ENCODE measurements at regions not wholly inside any gene's neighbourhood (a gene's known extent, or its start where the extent isn't known, plus 50 kb on each side); places are given as distances from the start of the nearest gene placed in this dataset.
"Not testable (repeated sequence)": the region's sequence is repeated elsewhere in the genome, so short reads cannot be mapped to it uniquely, and the experiment has no call there.

DNA sequence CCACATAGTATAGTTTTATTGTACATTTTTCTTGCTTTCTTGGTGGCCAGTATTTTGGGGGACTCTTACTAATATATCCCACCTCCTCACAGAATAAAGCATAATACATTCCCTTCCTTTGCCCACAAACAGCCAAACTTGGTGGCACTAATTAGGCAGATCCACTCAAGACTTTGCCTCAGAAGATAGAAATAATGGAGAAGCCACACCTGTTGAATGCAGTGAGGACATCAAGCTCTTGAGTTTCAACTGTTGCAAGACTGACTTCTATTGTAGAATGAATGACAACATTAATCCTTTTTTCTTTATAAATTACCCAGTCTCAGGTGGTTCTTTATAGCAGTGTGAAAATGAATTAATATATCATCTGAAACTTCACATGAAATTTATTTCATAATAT is 1183.6 kb upstream of the ATXN8OS start:
- TF ChIP-seq CTCF (IDR thresholded peaks at IDR 0.05; ENCODE audit: insufficient read depth, low read depth, low read length), result no peak
- Histone ChIP-seq H3K36me3 (ENCODE audit: control insufficient read depth, insufficient read depth, low read length) (no peaks in the 10 kb centered on the region), H3K27me3 (ENCODE audit: control insufficient read depth, insufficient read depth, low read length) (no peaks in the 10 kb centered on the region), H3K4me3 (ENCODE audit: low read depth, low read length) (no peak overlapping the region)
- DNase-seq (ENCODE audit: low read depth), result no peak
- ChIA-PET CTCF (no interaction called here), POLR2A (no interaction called here)

DNA sequence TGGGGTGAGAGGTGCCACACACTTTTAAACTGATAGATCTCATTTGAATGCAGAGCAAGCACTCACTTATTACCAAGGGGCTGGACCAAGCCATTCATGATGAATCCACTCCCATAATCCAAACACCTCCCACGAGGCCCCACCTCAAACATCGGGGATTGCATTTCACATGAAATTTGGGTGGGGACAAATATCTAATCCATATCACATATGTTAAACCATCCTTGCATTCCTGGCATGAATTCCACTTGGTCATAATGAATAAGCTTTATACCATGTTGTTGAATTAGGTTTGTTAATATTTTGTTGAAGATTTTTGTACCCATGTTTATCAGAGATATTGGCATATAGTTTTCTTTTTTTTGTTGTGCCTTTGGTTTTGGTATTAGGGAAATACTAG is 1198.7 kb upstream of the ATXN8OS start:
- Histone ChIP-seq H3K4me3 (ENCODE audit: low read depth, low read length) (no peak overlapping the region), H3K27me3 (ENCODE audit: control insufficient read depth, insufficient read depth, low read length) (no peaks in the 10 kb centered on the region), H3K36me3 (ENCODE audit: control insufficient read depth, insufficient read depth, low read length) (no peaks in the 10 kb centered on the region)
- no peak for DNase-seq (ENCODE audit: low read depth)
- CTCF ChIA-PET, result no interaction called here
- TF ChIP-seq CTCF (IDR thresholded peaks at IDR 0.05; ENCODE audit: insufficient read depth, low read depth, low read length), result no peak
- POLR2A ChIA-PET, result no interaction called here

DNA sequence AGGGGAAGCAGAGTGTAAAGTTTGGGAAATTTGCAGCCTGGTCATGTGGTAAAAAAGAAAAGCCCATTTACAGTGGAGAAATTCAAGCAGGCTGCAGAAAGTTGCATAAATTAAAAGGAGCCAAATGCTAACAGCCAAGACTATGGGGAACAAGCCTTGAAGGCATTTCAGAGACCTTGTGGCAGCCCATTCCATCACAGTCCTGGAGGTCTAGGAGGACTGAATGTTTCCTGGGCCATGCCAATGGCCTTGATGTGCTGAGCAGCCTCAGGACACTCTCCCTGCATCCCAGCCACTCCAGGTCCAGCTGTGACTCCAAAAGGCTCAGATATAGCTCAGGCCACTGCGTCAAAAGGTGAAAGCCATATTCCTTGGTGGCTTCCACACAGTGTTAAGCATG is 1202.4 kb upstream of the ATXN8OS start:
- CTCF ChIA-PET, result no interaction called here
- no peak for DNase-seq (ENCODE audit: low read depth)
- H3K27me3 ChIP-seq (ENCODE audit: control insufficient read depth, insufficient read depth, low read length), result no peaks in the 10 kb centered on the region
- no peak overlapping the region for H3K4me3 ChIP-seq (ENCODE audit: low read depth, low read length)
- H3K36me3 ChIP-seq (ENCODE audit: control insufficient read depth, insufficient read depth, low read length), result no peaks in the 10 kb centered on the region
- POLR2A ChIA-PET, result no interaction called here
- TF ChIP-seq CTCF (IDR thresholded peaks at IDR 0.05; ENCODE audit: insufficient read depth, low read depth, low read length), result no peak

DNA sequence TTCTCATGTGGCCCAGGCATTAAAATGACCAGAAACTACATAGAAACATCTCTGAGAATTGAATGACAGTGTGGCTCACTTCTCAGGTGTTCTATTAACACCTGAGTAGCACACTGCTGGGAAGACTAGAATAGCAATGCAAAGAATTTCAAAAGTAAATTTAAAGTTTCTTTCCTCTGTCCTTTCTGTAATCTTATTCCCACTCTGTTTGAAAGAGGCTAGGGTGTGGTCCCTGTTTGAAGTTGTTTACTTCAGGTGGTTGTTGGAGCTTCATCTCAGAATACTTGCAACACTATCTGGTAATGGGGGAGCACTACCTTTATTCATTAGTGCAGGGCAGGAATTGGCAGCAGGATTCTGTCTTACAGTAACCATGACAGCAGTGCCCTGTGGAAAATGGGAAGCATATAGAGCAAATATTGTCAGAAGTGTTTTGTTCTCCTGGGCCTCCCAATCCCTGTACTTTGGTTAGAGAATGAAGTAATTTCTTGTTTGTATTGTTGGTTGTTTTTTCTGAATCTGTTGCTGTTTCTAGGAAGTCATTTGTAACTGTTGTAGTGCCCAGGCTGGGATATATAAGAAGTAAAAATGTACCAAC is 1210.2 kb upstream of the ATXN8OS start:
- no peak overlapping the region for H3K4me3 ChIP-seq (ENCODE audit: low read depth, low read length)
- ChIA-PET CTCF (no interaction called here), POLR2A (no interaction called here)
- H3K36me3 ChIP-seq (ENCODE audit: control insufficient read depth, insufficient read depth, low read length), result no peaks in the 10 kb centered on the region
- H3K27me3 ChIP-seq (ENCODE audit: control insufficient read depth, insufficient read depth, low read length), result no peaks in the 10 kb centered on the region
- DNase-seq (ENCODE audit: low read depth), result no peak
- no peak for TF ChIP-seq CTCF (IDR thresholded peaks at IDR 0.05; ENCODE audit: insufficient read depth, low read depth, low read length)

GRCh38 chr13:68895696-68896095 is 1211.9 kb upstream of the ATXN8OS start:
- Histone ChIP-seq H3K4me3 (ENCODE audit: low read depth, low read length) (no peak overlapping the region), H3K27me3 (ENCODE audit: control insufficient read depth, insufficient read depth, low read length) (no peaks in the 10 kb centered on the region), H3K36me3 (ENCODE audit: control insufficient read depth, insufficient read depth, low read length) (no peaks in the 10 kb centered on the region)
- no peak for DNase-seq (ENCODE audit: low read depth)
- CTCF ChIA-PET, result no interaction called here
- TF ChIP-seq CTCF (IDR thresholded peaks at IDR 0.05; ENCODE audit: insufficient read depth, low read depth, low read length), result no peak
- POLR2A ChIA-PET, result no interaction called here

GRCh38 chr13:68893721-68894120 is 1213.9 kb upstream of the ATXN8OS start:
- POLR2A ChIA-PET; DNase-seq (ENCODE audit: low read depth); H3K36me3 ChIP-seq (ENCODE audit: control insufficient read depth, insufficient read depth, low read length); H3K4me3 ChIP-seq (ENCODE audit: low read depth, low read length); H3K27me3 ChIP-seq (ENCODE audit: control insufficient read depth, insufficient read depth, low read length); CTCF ChIA-PET: not testable (repeated sequence)

DNA sequence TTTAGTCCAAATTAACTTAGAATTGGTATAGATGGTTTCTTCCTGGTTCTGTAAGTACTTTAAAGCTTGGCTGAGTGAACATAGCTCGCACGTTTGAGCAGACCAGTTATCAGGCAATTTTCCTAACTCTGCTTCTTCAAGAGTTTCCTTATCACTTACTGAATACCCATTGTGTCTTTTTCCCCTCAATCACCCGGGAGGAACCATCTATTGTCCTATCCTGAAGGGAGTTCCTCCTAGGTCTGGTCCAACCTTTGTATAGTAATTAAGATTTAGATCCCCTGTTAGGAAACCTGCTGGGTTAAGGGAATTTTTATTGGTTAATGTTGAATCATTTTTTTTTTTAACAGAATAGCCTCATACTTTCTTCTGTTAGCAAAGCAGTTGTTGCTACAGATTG is 1215.0 kb upstream of the ATXN8OS start:
- H3K4me3 ChIP-seq (ENCODE audit: low read depth, low read length); H3K27me3 ChIP-seq (ENCODE audit: control insufficient read depth, insufficient read depth, low read length); DNase-seq (ENCODE audit: low read depth); CTCF ChIA-PET; POLR2A ChIA-PET; H3K36me3 ChIP-seq (ENCODE audit: control insufficient read depth, insufficient read depth, low read length): not testable (repeated sequence)

DNA sequence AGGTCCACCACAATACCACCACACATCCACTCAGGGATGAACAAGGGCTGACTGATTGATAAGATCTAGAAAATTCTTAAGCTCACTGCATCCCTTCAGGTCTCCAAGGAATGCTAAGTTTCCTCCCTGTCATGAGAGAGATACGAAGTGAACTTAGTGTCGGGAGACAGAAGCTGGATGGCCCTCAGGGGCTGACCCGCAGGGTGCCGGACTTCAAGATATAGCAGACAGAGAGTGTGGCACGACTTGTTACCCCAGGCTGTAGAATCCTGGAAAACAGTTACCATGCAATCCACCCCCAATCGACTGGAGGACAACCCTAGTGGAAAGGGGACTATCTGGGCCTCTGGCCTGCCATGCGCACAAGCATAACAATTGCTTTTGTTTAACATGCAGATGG is 1217.5 kb upstream of the ATXN8OS start:
- DNase-seq (ENCODE audit: low read depth); H3K4me3 ChIP-seq (ENCODE audit: low read depth, low read length); CTCF ChIA-PET; H3K36me3 ChIP-seq (ENCODE audit: control insufficient read depth, insufficient read depth, low read length); POLR2A ChIA-PET; H3K27me3 ChIP-seq (ENCODE audit: control insufficient read depth, insufficient read depth, low read length): not testable (repeated sequence)

Data from BJ (cell line).